Fibroblast of lung (primary cell): ENCODE measurements at regions not wholly inside any gene's neighbourhood (a gene's known extent, or its start where the extent isn't known, plus 50 kb on each side); places are given as distances from the start of the nearest gene placed in this dataset.

ENCODE experiments used
- CTCF ChIP-seq, 2 donors: IDR thresholded peaks in 1 of 2; conservative IDR thresholded peaks in 1 of 2; 1 replicate in 1 of 2; 2 replicates in 1 of 2; pipeline ENCODE4 v1.5.1; 2011 to 2012; ENCODE audit warnings: low read length in 2 of 2, control low read depth in 1 of 2, inconsistent platforms in 1 of 2, low read depth in 1 of 2, mild to moderate bottlenecking in 1 of 2
- EZH2 ChIP-seq: IDR thresholded peaks from 2 replicates; pipeline ENCODE4 v1.5.1; 2012; ENCODE audit warnings: low read length, control low read depth, mild to moderate bottlenecking; ENCODE audit errors: missing control alignments

- TF ChIP-seq CTCF (conservative IDR thresholded peaks at IDR 0.05 in 1 of 2, IDR thresholded peaks at IDR 0.05 in 1 of 2; ENCODE audit: low read depth in 1 of 2, low read length in 2 of 2) (no peak), EZH2 (no peak)
Measured at GRCh38 chr9:104301755-104302154, 202.3 kb upstream of the OR13F1 start.
